Vagina (tissue), 2 donors: ENCODE measurements at regions not wholly inside any gene's neighbourhood (a gene's known extent, or its start where the extent isn't known, plus 50 kb on each side); places are given as distances from the start of the nearest gene placed in this dataset.

ENCODE experiments used
- DNase-seq, 2 donors: peaks; one replicate each; pipeline ENCODE4 v3.0.0-alpha.2; 2017; ENCODE audit errors: extremely low spot score in 2 of 2
- H3K27ac ChIP-seq: fragments of 200-600 bp; sonication (generic); one replicate; pipeline ENCODE4 v1.5.1; 2019
- H3K27me3 ChIP-seq: fragments of 200-600 bp; sonication (generic); one replicate; pipeline ENCODE4 v1.5.1; 2019
- H3K36me3 ChIP-seq, 2 donors: fragments of 200-600 bp; sonication (generic); one replicate each; pipeline ENCODE4 v1.5.1; 2017 to 2019
- H3K4me1 ChIP-seq: fragments of 200-600 bp; sonication (generic); one replicate; pipeline ENCODE4 v1.5.1; 2019
- H3K4me3 ChIP-seq, 2 donors: fragments of 200-600 bp; sonication (generic); 1 replicate in 1 of 2; 2 replicates in 1 of 2; pipeline ENCODE4 v1.5.1; 2016 to 2019
- H3K9me3 ChIP-seq: fragments of 200-600 bp; sonication (generic); one replicate; pipeline ENCODE4 v1.5.1; 2019
- CTCF ChIP-seq, 3 experiments: fragments of 450-650 bp in 2 of 3; fragments of 200-600 bp in 1 of 3; sonication (generic) in 1 of 3; IDR thresholded peaks; one replicate each; pipeline ENCODE4 v1.5.1; 2017 to 2019; ENCODE audit warnings: antibody characterized with exemption in 3 of 3, mild to moderate bottlenecking in 2 of 3, moderate library complexity in 2 of 3
- POLR2A ChIP-seq, 2 donors: fragments of 450-650 bp; IDR thresholded peaks; one replicate each; pipeline ENCODE4 v1.6.1; 2017; ENCODE audit warnings: antibody characterized with exemption in 2 of 2, mild to moderate bottlenecking in 2 of 2, moderate library complexity in 2 of 2
- POLR2AphosphoS5 ChIP-seq, 2 donors: sonication (generic); formaldehyde crosslinking; IDR thresholded peaks; one replicate each; pipeline ENCODE4 v1.9.0; 2017; ENCODE audit warnings: antibody characterized with exemption in 2 of 2, mild to moderate bottlenecking in 2 of 2, low read depth in 1 of 2; ENCODE audit not compliant: insufficient read depth in 1 of 2
- intact Hi-C: fragments of 100-400 bp; cut with DNase I; formaldehyde crosslinking; loops from one replicate; pipeline ENCODE4 v1.15.1; 2023

- H3K4me1 ChIP-seq: no peaks in the 10 kb centered on the region
- no peaks in the 10 kb centered on the region for H3K36me3 ChIP-seq
- TF ChIP-seq POLR2A (IDR thresholded peaks at IDR 0.05) (no peak), CTCF (IDR thresholded peaks at IDR 0.05) (no peak)
- DNase-seq: no peak
- intact Hi-C loops: no loop called here
- no peaks in the 10 kb centered on the region for H3K9me3 ChIP-seq
- H3K27ac ChIP-seq: no peak overlapping the region
- H3K27me3 ChIP-seq: no peaks in the 10 kb centered on the region
- no peak overlapping the region for H3K4me3 ChIP-seq
Measured at GRCh38 chr13:99866781-99867180, 104.8 kb downstream of the ZIC5 start.

GRCh38 chr13:99865420-99865930 lies 106.1 kb downstream of the ZIC5 start:
- Histone ChIP-seq H3K27ac (no peak overlapping the region), H3K4me1 (no peaks in the 10 kb centered on the region), H3K36me3 (no peaks in the 10 kb centered on the region), H3K4me3 (no peak overlapping the region), H3K9me3 (no peaks in the 10 kb centered on the region), H3K27me3 (no peaks in the 10 kb centered on the region)
- TF ChIP-seq POLR2A (IDR thresholded peaks at IDR 0.05) (no peak), CTCF (IDR thresholded peaks at IDR 0.05) (no peak), POLR2AphosphoS5 (IDR thresholded peaks at IDR 0.05; ENCODE audit: insufficient read depth in 1 of 2, low read depth in 1 of 2) (no peak)
- intact Hi-C loops: no loop called here
- DNase-seq: no peak

- DNase-seq: no peak
- intact Hi-C loops: no loop called here
- Histone ChIP-seq H3K9me3 (no peaks in the 10 kb centered on the region), H3K4me1 (no peaks in the 10 kb centered on the region), H3K4me3 (no peak overlapping the region), H3K36me3 (no peaks in the 10 kb centered on the region), H3K27ac (no peak overlapping the region), H3K27me3 (no peaks in the 10 kb centered on the region)
- no peak for TF ChIP-seq POLR2A (IDR thresholded peaks at IDR 0.05)
- no peak for TF ChIP-seq POLR2AphosphoS5 (IDR thresholded peaks at IDR 0.05; ENCODE audit: insufficient read depth in 1 of 2, low read depth in 1 of 2)
- TF ChIP-seq CTCF (IDR thresholded peaks at IDR 0.05): no peak
Measured at GRCh38 chr13:99864627-99864990, 107.0 kb downstream of the ZIC5 start.

DNA sequence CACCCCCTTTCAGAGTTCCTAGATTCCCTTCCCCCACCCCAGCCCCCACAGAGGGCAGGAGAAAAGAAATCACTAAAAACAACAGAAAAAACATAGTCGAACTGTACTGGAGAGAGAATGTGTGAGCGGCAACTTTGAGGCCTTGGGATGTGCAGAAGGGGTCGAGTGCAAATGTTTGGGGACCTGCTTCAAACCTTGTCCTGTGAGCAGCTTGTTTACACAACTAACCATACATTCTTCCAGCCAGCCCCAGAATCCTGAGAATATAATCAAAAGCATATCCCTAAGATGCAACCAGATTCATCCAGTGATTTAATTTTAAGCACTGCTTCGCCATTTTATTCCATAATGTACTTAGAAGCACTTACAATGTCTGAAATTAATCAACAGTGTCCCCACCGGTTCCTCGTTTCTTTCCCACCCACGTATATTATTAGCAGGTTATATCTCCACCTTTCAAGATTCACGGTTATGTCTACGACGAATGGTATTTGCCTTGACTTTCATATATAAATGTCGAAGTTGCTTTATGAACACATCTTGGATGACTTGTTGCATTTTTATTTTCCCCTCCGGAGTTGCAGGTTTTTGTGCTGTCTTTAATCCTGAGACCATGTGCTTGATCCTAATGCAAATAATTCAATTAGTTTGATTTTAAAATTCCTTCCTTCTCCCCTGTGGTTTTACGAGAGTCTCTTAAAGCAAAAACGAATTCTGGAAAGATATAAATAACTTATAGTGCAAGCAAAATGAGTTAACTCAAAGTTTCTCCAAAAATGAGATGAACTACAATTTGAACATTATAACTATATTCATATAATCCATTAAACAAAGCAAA lies 107.6 kb downstream of the ZIC5 start:
- intact Hi-C loops: no loop called here
- no peaks in the 10 kb centered on the region for H3K4me1 ChIP-seq
- H3K4me3 ChIP-seq: no peak overlapping the region
- DNase-seq: no peak
- H3K36me3 ChIP-seq: no peaks in the 10 kb centered on the region
- H3K27ac ChIP-seq: no peak overlapping the region
- H3K27me3 ChIP-seq: no peaks in the 10 kb centered on the region
- no peaks in the 10 kb centered on the region for H3K9me3 ChIP-seq
- TF ChIP-seq POLR2AphosphoS5 (IDR thresholded peaks at IDR 0.05; ENCODE audit: insufficient read depth in 1 of 2, low read depth in 1 of 2): no peak
- TF ChIP-seq CTCF (IDR thresholded peaks at IDR 0.05): no peak
- no peak for TF ChIP-seq POLR2A (IDR thresholded peaks at IDR 0.05)

GRCh38 chr13:99862244-99862643 lies 109.3 kb downstream of the ZIC5 start:
- Histone ChIP-seq H3K9me3 (no peaks in the 10 kb centered on the region), H3K27ac (no peak overlapping the region), H3K36me3 (no peaks in the 10 kb centered on the region), H3K4me1 (no peaks in the 10 kb centered on the region), H3K4me3 (no peak overlapping the region), H3K27me3 (no peaks in the 10 kb centered on the region)
- no peak for TF ChIP-seq CTCF (IDR thresholded peaks at IDR 0.05)
- TF ChIP-seq POLR2A (IDR thresholded peaks at IDR 0.05): no peak
- TF ChIP-seq POLR2AphosphoS5 (IDR thresholded peaks at IDR 0.05; ENCODE audit: insufficient read depth in 1 of 2, low read depth in 1 of 2): no peak
- DNase-seq: no peak
- intact Hi-C loops: no loop called here
